Neural cell (in vitro differentiated cells): ENCODE measurements at regions not wholly inside any gene's neighbourhood (a gene's known extent, or its start where the extent isn't known, plus 50 kb on each side); places are given as distances from the start of the nearest gene placed in this dataset.

Experiments
- H2AFZ ChIP-seq: fragments of 200-600, 300-800 bp; sonication (generic), shearing (Covaris generic); 2 replicates; pipeline ENCODE4 v1.6.0; 2014; ENCODE audit warnings: low read depth, mild to moderate bottlenecking, antibody characterized with exemption, low read length, moderate library complexity
- H3F3A ChIP-seq: fragments of 200-600 bp; shearing (Covaris generic); 2 replicates; pipeline ENCODE4 v1.6.1; 2016; ENCODE audit warnings: mild to moderate bottlenecking, moderate library complexity, mixed read lengths, antibody characterized with exemption, low read length; ENCODE audit not compliant: insufficient read depth, poor library complexity, severe bottlenecking
- H3K27ac ChIP-seq: fragments of 200-600, 300-800 bp; sonication (generic), shearing (Covaris generic); 2 replicates; pipeline ENCODE4 v1.5.1; 2014; ENCODE audit warnings: mild to moderate bottlenecking, low read length, moderate library complexity
- H3K27me3 ChIP-seq: fragments of 300-800, 200-600 bp; sonication (generic), shearing (Covaris generic); 2 replicates; pipeline ENCODE4 v1.6.0; 2014; ENCODE audit warnings: mild to moderate bottlenecking, low read depth, low read length, moderate library complexity; ENCODE audit not compliant: insufficient read depth
- H3K36me3 ChIP-seq: fragments of 300-800, 200-600 bp; sonication (generic), shearing (Covaris generic); 2 replicates; pipeline ENCODE4 v1.5.1; 2014; ENCODE audit warnings: mild to moderate bottlenecking, antibody characterized with exemption, low read length, moderate library complexity; ENCODE audit not compliant: insufficient read depth
- H3K4me2 ChIP-seq: fragments of 300-800, 200-600 bp; sonication (generic), shearing (Covaris generic); 2 replicates; pipeline ENCODE4 v1.6.0; 2014; ENCODE audit warnings: mild to moderate bottlenecking, low read length
- H3K4me3 ChIP-seq: fragments of 300-800, 200-600 bp; sonication (generic), shearing (Covaris generic); 2 replicates; pipeline ENCODE4 v1.5.1; 2014; ENCODE audit warnings: mild to moderate bottlenecking, low read length, moderate library complexity
- H3K79me2 ChIP-seq: fragments of 200-600 bp; shearing (Covaris generic); replicated peaks from 2 replicates; pipeline ENCODE4 v1.6.0; 2014; ENCODE audit warnings: mild to moderate bottlenecking, low read length, moderate library complexity; ENCODE audit not compliant: insufficient read depth
- H3K9ac ChIP-seq: fragments of 300-800, 200-600 bp; sonication (generic), shearing (Covaris generic); 2 replicates; pipeline ENCODE4 v1.6.1; 2016; ENCODE audit warnings: mild to moderate bottlenecking, low read length, mixed read lengths
- H3K9me2 ChIP-seq: fragments of 200-600 bp; shearing (Covaris generic); 2 replicates; pipeline ENCODE4 v1.6.1; 2016; ENCODE audit warnings: mild to moderate bottlenecking, low read length, mixed read lengths; ENCODE audit not compliant: insufficient read depth
- H3K9me3 ChIP-seq: fragments of 200-600, 300-800 bp; sonication (generic), shearing (Covaris generic); 2 replicates; pipeline ENCODE4 v1.6.1; 2016; ENCODE audit warnings: mild to moderate bottlenecking, mixed run types, low read length, moderate library complexity, mixed read lengths
- H4K20me1 ChIP-seq: fragments of 200-600 bp; shearing (Covaris generic); 2 replicates; pipeline ENCODE4 v1.6.1; 2016; ENCODE audit warnings: mild to moderate bottlenecking, mixed run types; ENCODE audit not compliant: insufficient read depth
- CTCF ChIP-seq: fragments of 450-650 bp; IDR thresholded peaks from 2 replicates; pipeline ENCODE4 v1.5.1; 2014; ENCODE audit warnings: antibody characterized with exemption, mild to moderate bottlenecking, moderate library complexity; ENCODE audit not compliant: poor library complexity, severe bottlenecking
- EP300 ChIP-seq: fragments of 450-650 bp; conservative IDR thresholded peaks from 2 replicates; pipeline ENCODE4 v1.6.1; 2014; ENCODE audit warnings: antibody characterized with exemption, mild to moderate bottlenecking, moderate library complexity; ENCODE audit not compliant: poor library complexity, severe bottlenecking
- EZH2 ChIP-seq: fragments of 200-600, 300-800 bp; shearing (Covaris generic), sonication (generic); IDR thresholded peaks from 2 replicates; pipeline ENCODE4 v1.6.1; 2014; ENCODE audit warnings: antibody characterized with exemption, low read length, borderline replicate concordance, mild to moderate bottlenecking; ENCODE audit not compliant: insufficient read depth, poor library complexity, severe bottlenecking
- MXI1 ChIP-seq: fragments of 450-650 bp; conservative IDR thresholded peaks from 2 replicates; pipeline ENCODE4 v1.6.1; 2014; ENCODE audit warnings: antibody characterized with exemption, mild to moderate bottlenecking; ENCODE audit not compliant: poor library complexity, severe bottlenecking
- POLR2AphosphoS5 ChIP-seq: IDR thresholded peaks from 2 replicates; pipeline ENCODE4 v1.6.1; 2012
- RAD21 ChIP-seq: fragments of 450-650 bp; conservative IDR thresholded peaks from 2 replicates; pipeline ENCODE4 v1.6.1; 2014; ENCODE audit warnings: antibody characterized with exemption, mild to moderate bottlenecking, moderate library complexity
- REST ChIP-seq: IDR thresholded peaks from 2 replicates; pipeline ENCODE4 v1.6.1; 2012; ENCODE audit warnings: borderline replicate concordance
- SMC3 ChIP-seq: fragments of 450-650 bp; conservative IDR thresholded peaks from 2 replicates; pipeline ENCODE4 v1.6.1; 2014; ENCODE audit warnings: antibody characterized with exemption, mild to moderate bottlenecking, moderate library complexity; ENCODE audit not compliant: poor library complexity
- TAF1 ChIP-seq: IDR thresholded peaks from 2 replicates; pipeline ENCODE4 v1.6.1; 2012; ENCODE audit warnings: low read depth

- no peak overlapping the region for H3K4me3 ChIP-seq
- no peaks in the 10 kb centered on the region for H3F3A ChIP-seq
- H3K9me2 ChIP-seq: no peaks in the 10 kb centered on the region
- H3K36me3 ChIP-seq: no peaks in the 10 kb centered on the region
- H3K79me2 ChIP-seq: no peaks in the 10 kb centered on the region
- H2AFZ ChIP-seq: no peak overlapping the region
- no peak overlapping the region for H3K4me2 ChIP-seq
- H3K9ac ChIP-seq: no peak overlapping the region
- no peaks in the 10 kb centered on the region for H3K27me3 ChIP-seq
- no peak overlapping the region for H3K27ac ChIP-seq
- H3K9me3 ChIP-seq: no peaks in the 10 kb centered on the region
- TF ChIP-seq EZH2: no peak
- TF ChIP-seq TAF1: no peak
- TF ChIP-seq EP300: no peak
- TF ChIP-seq MXI1: no peak
- TF ChIP-seq SMC3: no peak
- no peak for TF ChIP-seq RAD21
- no peak for TF ChIP-seq REST
- TF ChIP-seq POLR2AphosphoS5: no peak
- no peak for TF ChIP-seq CTCF
- no peaks in the 10 kb centered on the region for H4K20me1 ChIP-seq
These were observed 194.4 kb upstream of the PRSS1 start for GRCh38 chr7:142554560-142555532.

- Histone ChIP-seq H3K79me2 (no peaks in the 10 kb centered on the region), H3K36me3 (no peaks in the 10 kb centered on the region), H2AFZ (no peak overlapping the region), H3F3A (no peaks in the 10 kb centered on the region), H4K20me1 (no peaks in the 10 kb centered on the region), H3K4me3 (no peak overlapping the region), H3K27me3 (no peaks in the 10 kb centered on the region), H3K4me2 (no peak overlapping the region), H3K9me3 (no peaks in the 10 kb centered on the region), H3K9ac (no peak overlapping the region), H3K27ac (no peak overlapping the region), H3K9me2 (no peaks in the 10 kb centered on the region)
- no peak for TF ChIP-seq RAD21
- no peak for TF ChIP-seq EZH2
- TF ChIP-seq EP300: no peak
- no peak for TF ChIP-seq MXI1
- TF ChIP-seq TAF1: no peak
- no peak for TF ChIP-seq POLR2AphosphoS5
- no peak for TF ChIP-seq REST
- TF ChIP-seq SMC3: no peak
- no peak for TF ChIP-seq CTCF
These were observed 196.1 kb upstream of the PRSS1 start for GRCh38 chr7:142553216-142553615.
